Stimulated activated CD4-positive, alpha-beta T cell treated with anti-CD3 and anti-CD28 coated beads, Interleukin-12 subunit alpha, Interleukin-12 subunit beta, amount 100 ng/mL, for 24 hours (primary cell): ENCODE measurements at regions not wholly inside any gene's neighbourhood (a gene's known extent, or its start where the extent isn't known, plus 50 kb on each side); places are given as distances from the start of the nearest gene placed in this dataset.

Source experiments
- DNase-seq, 2 experiments: peaks; one replicate each; pipeline ENCODE4 v3.0.0-alpha.2; 2020; ENCODE audit warnings: low read depth in 2 of 2

GRCh38 chr3:174776123-174776522 lies 83.0 kb upstream of the NAALADL2 start:
- DNase-seq: no peak

DNA sequence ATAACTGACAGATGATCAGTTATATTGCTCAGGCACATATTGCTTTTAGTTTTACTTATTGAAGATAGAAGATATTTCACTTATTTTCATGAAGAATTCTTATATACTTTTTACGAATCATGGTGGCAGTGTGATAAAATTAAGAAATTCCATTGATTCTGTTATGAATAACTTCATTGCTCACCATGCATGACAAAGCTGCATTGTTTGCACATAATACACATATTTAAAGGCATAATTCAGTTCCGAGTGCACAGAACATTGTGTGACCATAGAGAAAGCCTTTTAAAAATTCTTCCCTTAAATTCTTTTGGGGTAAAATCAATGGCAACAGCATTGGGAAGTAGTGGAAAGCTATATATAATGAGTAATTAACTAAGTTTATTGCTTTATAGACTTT lies 82.5 kb upstream of the NAALADL2 start:
- no peak for DNase-seq

DNA sequence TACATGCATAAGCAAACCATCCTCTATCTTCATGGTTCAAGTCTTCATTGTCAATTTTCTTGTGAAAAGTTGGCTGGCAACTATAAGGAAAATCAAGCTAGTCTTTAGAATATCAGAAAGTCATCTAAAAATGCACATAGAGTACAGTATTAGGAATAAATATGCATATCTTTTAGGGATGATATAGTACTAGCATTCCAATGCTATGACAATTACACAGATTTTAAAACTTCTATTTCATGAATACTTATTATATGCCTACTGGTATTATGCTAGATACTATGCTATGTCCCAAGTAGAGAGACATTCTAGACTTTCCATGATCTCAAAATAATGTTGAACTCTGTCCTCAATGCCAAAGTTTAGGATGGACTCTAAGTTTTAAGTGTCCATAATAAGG lies 81.3 kb upstream of the NAALADL2 start:
- DNase-seq: no peak

DNA sequence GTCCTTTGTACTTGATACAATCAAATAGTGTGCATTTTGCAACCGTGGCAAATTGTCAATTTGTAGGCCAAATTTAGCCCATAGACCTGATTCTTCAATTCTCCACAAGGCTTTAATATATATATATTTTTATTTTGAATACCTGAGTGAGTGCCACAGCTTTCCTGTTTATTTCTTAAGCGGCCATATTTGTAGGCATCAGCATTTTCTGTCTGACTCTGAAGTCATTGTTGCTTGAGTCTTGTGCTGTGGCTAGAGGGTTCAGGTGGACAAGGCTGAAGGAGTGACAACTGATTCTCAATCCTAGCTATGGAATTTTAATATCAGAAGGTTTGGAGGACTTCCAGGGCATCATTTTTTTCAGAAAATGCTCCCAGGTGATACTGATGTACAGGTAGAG lies 75.6 kb upstream of the NAALADL2 start:
- DNase-seq: no peak

GRCh38 chr3:174784206-174784934 lies 74.8 kb upstream of the NAALADL2 start:
- DNase-seq: no peak

GRCh38 chr3:174786825-174787224 lies 72.3 kb upstream of the NAALADL2 start:
- no peak for DNase-seq

GRCh38 chr3:174791161-174791560 lies 68.0 kb upstream of the NAALADL2 start:
- no peak for DNase-seq

GRCh38 chr3:174792864-174793263 lies 66.3 kb upstream of the NAALADL2 start:
- no peak for DNase-seq
